DOHH2 (cell line): ENCODE measurements at regions not wholly inside any gene's neighbourhood (a gene's known extent, or its start where the extent isn't known, plus 50 kb on each side); places are given as distances from the start of the nearest gene placed in this dataset.
A peak's percentile ranks its signal among the peaks of the same experiment; 100 is the strongest.

ENCODE experiments used
- CTCF ChIP-seq: fragments of 200-600 bp; sonication (generic); IDR thresholded peaks from one replicate; pipeline ENCODE4 v1.5.1; 2014; ENCODE audit warnings: antibody characterized with exemption, mild to moderate bottlenecking, low read depth, low read length; ENCODE audit not compliant: poor library complexity, severe bottlenecking
- EZH2phosphoT487 ChIP-seq: fragments of 200-600 bp; sonication (generic); IDR thresholded peaks from 2 replicates; pipeline ENCODE4 v1.6.1; 2017; ENCODE audit warnings: borderline replicate concordance, mild to moderate bottlenecking, antibody characterized with exemption, low read length, moderate library complexity, mixed read lengths

GRCh38 chr13:82480415-82480814 lies 1401.9 kb downstream of the SLITRK1 start:
- TF ChIP-seq CTCF (peak; percentile 39), EZH2phosphoT487 (no peak)
